D721Med (cell line): ENCODE measurements at regions not wholly inside any gene's neighbourhood (a gene's known extent, or its start where the extent isn't known, plus 50 kb on each side); places are given as distances from the start of the nearest gene placed in this dataset.
"Not testable (repeated sequence)": the region's sequence is repeated elsewhere in the genome, so short reads cannot be mapped to it uniquely, and the experiment has no call there.

ENCODE experiments used
- DNase-seq: peaks from one replicate; pipeline ENCODE4 v3.0.0; 2011; ENCODE audit warnings: low spot score; ENCODE audit not compliant: insufficient read length
- FAIRE-seq: peaks from 2 replicates; lab custom pipeline; 2011; peaks lifted over from hg19 to GRCh38; lab: Jason Lieb, UNC
- TF ChIP-seq, protein P1 (sequence below): IDR thresholded peaks from 2 replicates; pipeline ENCODE4 v1.5.1; 2012; ENCODE audit warnings: mild to moderate bottlenecking, control low read depth; ENCODE audit not compliant: insufficient read depth; ENCODE audit errors: missing control alignments

DNA sequence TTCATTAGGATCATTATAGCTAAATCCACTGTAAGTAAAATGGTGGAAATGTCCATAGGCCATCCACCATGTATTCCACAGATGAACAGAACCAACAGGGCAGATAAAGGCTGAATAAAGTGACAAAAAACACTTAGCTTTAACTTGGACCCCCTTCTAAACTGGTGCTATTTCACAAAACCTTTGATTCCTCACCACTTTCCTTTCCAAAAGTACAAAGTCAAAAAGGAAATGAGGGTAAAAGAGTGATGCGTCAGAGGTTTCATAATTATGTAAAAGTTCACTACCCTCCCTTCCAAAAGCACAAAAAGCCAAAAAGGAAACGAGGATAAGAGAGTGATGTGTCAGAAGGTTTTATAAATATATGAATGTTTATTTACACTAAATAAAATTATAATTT, 172.2 kb downstream of the TBX15 start:
- DNase-seq, result no peak
- TF ChIP-seq, protein P1, sequence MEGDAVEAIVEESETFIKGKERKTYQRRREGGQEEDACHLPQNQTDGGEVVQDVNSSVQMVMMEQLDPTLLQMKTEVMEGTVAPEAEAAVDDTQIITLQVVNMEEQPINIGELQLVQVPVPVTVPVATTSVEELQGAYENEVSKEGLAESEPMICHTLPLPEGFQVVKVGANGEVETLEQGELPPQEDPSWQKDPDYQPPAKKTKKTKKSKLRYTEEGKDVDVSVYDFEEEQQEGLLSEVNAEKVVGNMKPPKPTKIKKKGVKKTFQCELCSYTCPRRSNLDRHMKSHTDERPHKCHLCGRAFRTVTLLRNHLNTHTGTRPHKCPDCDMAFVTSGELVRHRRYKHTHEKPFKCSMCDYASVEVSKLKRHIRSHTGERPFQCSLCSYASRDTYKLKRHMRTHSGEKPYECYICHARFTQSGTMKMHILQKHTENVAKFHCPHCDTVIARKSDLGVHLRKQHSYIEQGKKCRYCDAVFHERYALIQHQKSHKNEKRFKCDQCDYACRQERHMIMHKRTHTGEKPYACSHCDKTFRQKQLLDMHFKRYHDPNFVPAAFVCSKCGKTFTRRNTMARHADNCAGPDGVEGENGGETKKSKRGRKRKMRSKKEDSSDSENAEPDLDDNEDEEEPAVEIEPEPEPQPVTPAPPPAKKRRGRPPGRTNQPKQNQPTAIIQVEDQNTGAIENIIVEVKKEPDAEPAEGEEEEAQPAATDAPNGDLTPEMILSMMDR, result no peak

DNA sequence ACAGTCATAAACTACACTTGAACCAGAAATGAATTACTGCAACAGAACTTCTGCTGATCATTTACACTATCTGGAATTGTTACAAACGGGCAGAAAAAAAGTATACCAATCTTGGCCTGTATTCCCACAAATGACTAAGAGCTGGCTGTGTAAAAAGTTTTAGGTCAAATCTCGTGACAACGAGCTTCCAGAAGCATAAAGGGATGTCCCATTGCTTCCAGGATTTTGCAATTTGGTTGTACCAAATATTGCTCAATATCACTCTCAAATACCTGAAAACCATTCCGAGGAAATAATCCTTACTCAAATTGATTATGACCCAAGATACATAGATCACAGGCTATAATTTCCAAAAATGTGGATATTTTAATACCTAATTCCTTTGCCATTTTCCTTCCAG, 175.6 kb downstream of the TBX15 start:
- no peak for DNase-seq
- TF ChIP-seq, protein P1, result no peak
- no peak for FAIRE-seq

More for the DNA sequence above, 172.2 kb downstream of the TBX15 start:
- no peak for FAIRE-seq

GRCh38 chr1:118811156-118811555, 177.0 kb downstream of the TBX15 start:
- TF ChIP-seq, protein P1, result no peak
- no peak for DNase-seq
- no peak for FAIRE-seq

DNA sequence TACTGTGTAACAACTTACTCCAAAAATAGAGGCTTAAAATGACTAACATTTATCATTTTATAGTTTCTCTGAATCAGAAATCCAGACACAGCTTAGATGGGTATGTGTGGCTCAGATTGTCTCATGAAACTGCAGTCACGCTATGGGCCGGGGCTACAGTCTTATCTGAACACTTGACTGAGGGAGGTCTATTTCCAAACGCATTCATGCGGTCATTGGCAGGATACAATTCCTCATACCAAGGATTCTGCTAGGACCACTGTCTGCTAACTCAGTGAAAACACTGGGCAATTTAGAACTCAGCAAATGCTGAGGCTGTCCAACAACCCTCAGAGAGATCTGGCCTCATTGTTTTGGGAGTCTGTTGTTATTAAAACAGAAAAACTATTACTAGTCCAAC, 178.6 kb downstream of the TBX15 start:
- TF ChIP-seq, protein P1, result no peak
- DNase-seq (no peak), FAIRE-seq (no peak)

GRCh38 chr1:118803128-118803527, 185.0 kb downstream of the TBX15 start:
- not testable (repeated sequence) for FAIRE-seq

GRCh38 chr1:118791094-118791691, 196.9 kb downstream of the TBX15 start:
- TF ChIP-seq, protein P1, result no peak
- no peak for FAIRE-seq
- no peak for DNase-seq

More at GRCh38 chr1:118803128-118803527, 185.0 kb downstream of the TBX15 start:
- DNase-seq, result not testable (repeated sequence)

DNA sequence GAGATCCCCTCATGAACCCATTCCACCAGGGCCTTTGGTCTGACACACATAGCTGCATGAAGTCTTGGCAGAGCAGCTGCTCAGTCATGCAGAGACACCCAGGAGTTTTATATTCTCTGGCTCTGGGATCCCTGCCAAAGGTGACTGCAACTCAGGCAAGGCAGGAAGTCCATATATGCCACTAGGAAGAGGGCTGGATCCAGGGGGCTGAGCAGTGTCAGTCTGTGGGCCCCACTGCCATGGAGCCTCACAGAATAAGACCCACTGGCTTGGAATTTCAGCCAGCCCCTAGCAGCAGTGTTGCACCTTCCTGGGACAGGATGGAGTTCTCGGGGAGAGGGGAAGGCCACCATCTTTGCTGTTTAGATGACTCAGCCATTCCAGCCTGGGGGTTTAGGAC, 199.7 kb downstream of the TBX15 start:
- TF ChIP-seq, protein P1, result no peak
- no peak for DNase-seq
- FAIRE-seq, result no peak
